Astrocyte of the spinal cord (primary cell): ENCODE measurements at regions not wholly inside any gene's neighbourhood (a gene's known extent, or its start where the extent isn't known, plus 50 kb on each side); places are given as distances from the start of the nearest gene placed in this dataset.
"Not testable (repeated sequence)": the region's sequence is repeated elsewhere in the genome, so short reads cannot be mapped to it uniquely, and the experiment has no call there.

Experiments
- DNase-seq: peaks from one replicate; pipeline ENCODE4 v3.0.0; 2011; ENCODE audit warnings: low read depth, low spot score
- H3K4me3 ChIP-seq: 2 replicates; pipeline ENCODE4 v1.5.1; 2011; ENCODE audit warnings: low read depth, mild to moderate bottlenecking, low read length, moderate library complexity
- in situ Hi-C: cut with HindIII; loops from 2 replicates; pipeline ENCODE4 v1.10.0; 2017; ENCODE audit warnings: low sequenced_read_pairs
- TF ChIP-seq, protein P1 (sequence below): IDR thresholded peaks from 2 replicates; pipeline ENCODE4 v1.5.1; 2012; ENCODE audit warnings: low read depth, mild to moderate bottlenecking, low read length, inconsistent platforms

- TF ChIP-seq, protein P1, sequence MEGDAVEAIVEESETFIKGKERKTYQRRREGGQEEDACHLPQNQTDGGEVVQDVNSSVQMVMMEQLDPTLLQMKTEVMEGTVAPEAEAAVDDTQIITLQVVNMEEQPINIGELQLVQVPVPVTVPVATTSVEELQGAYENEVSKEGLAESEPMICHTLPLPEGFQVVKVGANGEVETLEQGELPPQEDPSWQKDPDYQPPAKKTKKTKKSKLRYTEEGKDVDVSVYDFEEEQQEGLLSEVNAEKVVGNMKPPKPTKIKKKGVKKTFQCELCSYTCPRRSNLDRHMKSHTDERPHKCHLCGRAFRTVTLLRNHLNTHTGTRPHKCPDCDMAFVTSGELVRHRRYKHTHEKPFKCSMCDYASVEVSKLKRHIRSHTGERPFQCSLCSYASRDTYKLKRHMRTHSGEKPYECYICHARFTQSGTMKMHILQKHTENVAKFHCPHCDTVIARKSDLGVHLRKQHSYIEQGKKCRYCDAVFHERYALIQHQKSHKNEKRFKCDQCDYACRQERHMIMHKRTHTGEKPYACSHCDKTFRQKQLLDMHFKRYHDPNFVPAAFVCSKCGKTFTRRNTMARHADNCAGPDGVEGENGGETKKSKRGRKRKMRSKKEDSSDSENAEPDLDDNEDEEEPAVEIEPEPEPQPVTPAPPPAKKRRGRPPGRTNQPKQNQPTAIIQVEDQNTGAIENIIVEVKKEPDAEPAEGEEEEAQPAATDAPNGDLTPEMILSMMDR = no peak
Observed at GRCh38 chr2:21892140-21892539, 768.4 kb downstream of the TDRD15 start.

GRCh38 chr2:21895200-21895599, 771.4 kb downstream of the TDRD15 start:
- TF ChIP-seq, protein P1 = no peak
- in situ Hi-C loops = no loop called here
- H3K4me3 ChIP-seq = no peak overlapping the region
- DNase-seq = no peak

More at GRCh38 chr2:21892140-21892539, 768.4 kb downstream of the TDRD15 start:
- in situ Hi-C loops = no loop called here
- no peak for DNase-seq
- no peak overlapping the region for H3K4me3 ChIP-seq

- DNase-seq, in situ Hi-C loops: not testable (repeated sequence)
Observed at GRCh38 chr2:21908712-21909380, 785.1 kb downstream of the TDRD15 start.

GRCh38 chr2:21910832-21911507, 787.2 kb downstream of the TDRD15 start:
- TF ChIP-seq, protein P1 = no peak
- DNase-seq = no peak
- in situ Hi-C loops = no loop called here
- H3K4me3 ChIP-seq = no peak overlapping the region

More at GRCh38 chr2:21908712-21909380, 785.1 kb downstream of the TDRD15 start:
- not testable (repeated sequence) for H3K4me3 ChIP-seq

DNA sequence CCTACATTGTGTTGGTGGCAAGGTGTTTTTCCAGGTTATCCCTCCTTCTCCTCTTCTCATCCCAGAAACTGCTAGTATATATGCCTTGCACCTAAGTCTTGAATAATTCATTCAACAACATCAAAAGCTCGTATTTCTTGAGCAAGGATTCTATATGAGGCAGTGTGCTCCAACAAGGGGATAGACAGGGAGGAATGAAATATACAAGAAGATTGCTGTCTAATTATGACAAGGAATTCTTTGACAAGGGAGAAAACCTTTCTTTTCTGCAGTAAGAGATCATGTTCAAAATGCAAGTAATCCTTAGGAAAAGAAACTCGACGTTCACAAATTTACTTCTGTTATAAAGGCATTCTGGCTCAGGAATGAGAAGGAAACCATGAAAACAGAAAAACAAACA, 788.6 kb downstream of the TDRD15 start:
- no peak overlapping the region for H3K4me3 ChIP-seq
- TF ChIP-seq, protein P1 = no peak
- DNase-seq = no peak
- in situ Hi-C loops = no loop called here

DNA sequence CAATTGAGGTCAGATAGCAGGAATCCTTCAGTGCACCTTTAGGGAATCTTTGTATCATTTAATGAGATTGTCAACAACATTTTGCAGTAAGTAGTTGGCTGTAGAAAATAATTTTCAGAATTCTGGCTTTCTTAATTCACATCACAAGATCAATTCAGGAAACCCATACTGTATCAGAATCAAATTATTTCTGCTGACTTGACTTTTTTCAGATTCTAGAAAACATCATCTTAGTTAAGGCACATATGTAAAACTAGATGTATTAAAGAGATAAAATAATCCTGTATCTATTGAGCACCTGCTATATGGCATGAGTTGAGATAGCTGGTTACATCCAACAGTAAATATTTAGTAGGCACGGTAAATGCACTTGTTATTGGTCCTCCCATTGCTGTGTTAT, 791.4 kb downstream of the TDRD15 start:
- in situ Hi-C loops = no loop called here
- DNase-seq = no peak
- TF ChIP-seq, protein P1 = no peak
- no peak overlapping the region for H3K4me3 ChIP-seq

GRCh38 chr2:21916934-21917522, 793.3 kb downstream of the TDRD15 start:
- H3K4me3 ChIP-seq = no peak overlapping the region
- in situ Hi-C loops = no loop called here
- no peak for DNase-seq
- TF ChIP-seq, protein P1 = no peak
